HG02623 (cell line): ENCODE measurements at regions not wholly inside any gene's neighbourhood (a gene's known extent, or its start where the extent isn't known, plus 50 kb on each side); places are given as distances from the start of the nearest gene placed in this dataset.

Experiments used
- ATAC-seq: cut with Tn5 transposase; IDR thresholded peaks from one replicate; pipeline ENCODE4 v1.9.1; 2021; ENCODE audit warnings: moderate library complexity; ENCODE audit not compliant: unreplicated experiment

GRCh38 chr4:141576585-141577110 lies 59.7 kb upstream of the IL15 start:
- ATAC-seq, result no peak

- ATAC-seq, result no peak
Measured at GRCh38 chr4:141578451-141578850, 57.9 kb upstream of the IL15 start.

- ATAC-seq, result no peak
Measured at GRCh38 chr4:141580523-141580922, 55.9 kb upstream of the IL15 start.
